ENCODE measurements at regions not wholly inside any gene's neighbourhood (a gene's known extent, or its start where the extent isn't known, plus 50 kb on each side); places are given as distances from the start of the nearest gene placed in this dataset.
"Not testable (repeated sequence)": the region's sequence is repeated elsewhere in the genome, so short reads cannot be mapped to it uniquely, and the experiment has no call there.

DNA sequence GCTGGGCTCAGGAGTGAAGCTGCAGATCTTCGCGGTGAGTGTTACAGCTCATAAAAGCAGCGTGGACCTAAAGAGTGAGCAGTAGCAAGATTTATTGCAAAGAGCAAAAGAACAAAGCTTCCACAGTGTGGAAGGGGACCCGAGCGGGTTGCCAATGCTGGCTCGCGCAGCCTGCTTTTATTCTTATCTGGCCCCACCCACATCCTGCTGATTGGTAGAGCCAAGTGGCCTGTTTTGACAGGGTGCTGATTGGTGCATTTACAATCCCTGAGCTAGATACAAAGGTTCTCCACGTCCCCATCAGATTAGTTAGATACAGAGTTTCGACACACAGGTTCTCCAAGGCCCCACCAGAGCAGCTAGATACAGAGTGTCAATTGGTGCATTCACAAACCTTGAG lies 77.6 kb upstream of the RPRML start:
- H3K9me3 ChIP-seq (ENCODE audit: control insufficient read depth in 2 of 2, insufficient read depth in 1 of 2, low read depth in 1 of 2, low read length in 1 of 2); DNase-seq; H3K27me3 ChIP-seq (ENCODE audit: control insufficient read depth in 3 of 3, insufficient read depth in 3 of 3, low read length in 3 of 3); FAIRE-seq; H3K27ac ChIP-seq (ENCODE audit: low read depth in 1 of 3, low read length in 2 of 3); H3K4me1 ChIP-seq (ENCODE audit: control insufficient read depth in 3 of 3, insufficient read depth in 2 of 3, low read depth in 1 of 3, low read length in 2 of 3); H3K4me3 ChIP-seq (ENCODE audit: low read depth in 1 of 3, low read length in 3 of 3): not testable (repeated sequence)
- 94 to 97% (median 96%) methylated on average over 4 to 8 of the region's 9 CpGs for WGBS, 3 donors
- H3K36me3 ChIP-seq (ENCODE audit: control insufficient read depth in 3 of 3, insufficient read depth in 2 of 3, low read depth in 1 of 3, low read length in 3 of 3) = peaks cover 0 to 28% (median 0%) of the 10 kb centered on the region in 3 donors

All from small intestine (tissue), 7 donors.